ENCODE measurements at regions not wholly inside any gene's neighbourhood (a gene's known extent, or its start where the extent isn't known, plus 50 kb on each side); places are given as distances from the start of the nearest gene placed in this dataset.

- Histone ChIP-seq H3K27ac (replicated peaks) (no peak overlapping the region), H3K27me3 (ENCODE audit: insufficient read depth, poor library complexity, severe bottlenecking) (no peaks in the 10 kb centered on the region), H3K4me3 (replicated peaks; ENCODE audit: insufficient read depth, low read length) (no peak overlapping the region)
- TF ChIP-seq GABPA (IDR thresholded peaks at IDR 0.05; ENCODE audit: low read depth) (no peak), CTCF (IDR thresholded peaks at IDR 0.05; ENCODE audit: insufficient read depth, low read length) (no peak), POLR2AphosphoS5 (IDR thresholded peaks at IDR 0.05; ENCODE audit: low read depth) (no peak), SPI1 (IDR thresholded peaks at IDR 0.05; ENCODE audit: borderline replicate concordance, low read depth) (no peak), REST (IDR thresholded peaks at IDR 0.05; ENCODE audit: insufficient replicate concordance, low read depth) (no peak)
- DNase-seq (ENCODE audit: low read depth in 1 of 2, low spot score in 1 of 2), result no peak
Observed at GRCh38 chr15:37199545-37199944, 99.2 kb upstream of the MEIS2 start.

- no peak overlapping the region for H3K4me3 ChIP-seq (replicated peaks; ENCODE audit: insufficient read depth, low read length)
- TF ChIP-seq CTCF (IDR thresholded peaks at IDR 0.05; ENCODE audit: insufficient read depth, low read length), result no peak
- no peak for TF ChIP-seq SPI1 (IDR thresholded peaks at IDR 0.05; ENCODE audit: borderline replicate concordance, low read depth)
- TF ChIP-seq POLR2AphosphoS5 (IDR thresholded peaks at IDR 0.05; ENCODE audit: low read depth), result no peak
- TF ChIP-seq REST (IDR thresholded peaks at IDR 0.05; ENCODE audit: insufficient replicate concordance, low read depth), result no peak
- no peak for TF ChIP-seq GABPA (IDR thresholded peaks at IDR 0.05; ENCODE audit: low read depth)
- H3K27ac ChIP-seq (replicated peaks), result no peak overlapping the region
- DNase-seq (ENCODE audit: low read depth in 1 of 2, low spot score in 1 of 2), result no peak
- no peaks in the 10 kb centered on the region for H3K27me3 ChIP-seq (ENCODE audit: insufficient read depth, poor library complexity, severe bottlenecking)
Observed at GRCh38 chr15:37203050-37203449, 102.7 kb upstream of the MEIS2 start.

- H3K27me3 ChIP-seq (ENCODE audit: insufficient read depth, poor library complexity, severe bottlenecking), result no peaks in the 10 kb centered on the region
- DNase-seq (ENCODE audit: low read depth in 1 of 2, low spot score in 1 of 2), result no peak
- TF ChIP-seq REST (IDR thresholded peaks at IDR 0.05; ENCODE audit: insufficient replicate concordance, low read depth) (no peak), CTCF (IDR thresholded peaks at IDR 0.05; ENCODE audit: insufficient read depth, low read length) (no peak), SPI1 (IDR thresholded peaks at IDR 0.05; ENCODE audit: borderline replicate concordance, low read depth) (no peak), POLR2AphosphoS5 (IDR thresholded peaks at IDR 0.05; ENCODE audit: low read depth) (no peak)
- H3K27ac ChIP-seq (replicated peaks), result no peak overlapping the region
- H3K4me3 ChIP-seq (replicated peaks; ENCODE audit: insufficient read depth, low read length), result no peak overlapping the region
Observed at GRCh38 chr15:37204692-37205091, 104.3 kb upstream of the MEIS2 start.

Data from HL-60 (cell line).